ENCODE measurements at regions not wholly inside any gene's neighbourhood (a gene's known extent, or its start where the extent isn't known, plus 50 kb on each side); places are given as distances from the start of the nearest gene placed in this dataset.
"Not testable (repeated sequence)": the region's sequence is repeated elsewhere in the genome, so short reads cannot be mapped to it uniquely, and the experiment has no call there.

- no peak for DNase-seq (ENCODE audit: low read depth, low spot score)
These were observed 285.8 kb upstream of the FAM174A start for GRCh38 chr5:100249211-100249883.

- DNase-seq (ENCODE audit: low read depth, low spot score): no peak
These were observed 302.4 kb upstream of the FAM174A start for GRCh38 chr5:100232736-100233135.

- no peak for DNase-seq (ENCODE audit: low read depth, low spot score)
These were observed 346.4 kb upstream of the FAM174A start for GRCh38 chr5:100188778-100189177.

GRCh38 chr5:100188339-100188738, 346.8 kb upstream of the FAM174A start:
- no peak for DNase-seq (ENCODE audit: low read depth, low spot score)

GRCh38 chr5:100186181-100186580, 349.0 kb upstream of the FAM174A start:
- no peak for DNase-seq (ENCODE audit: low read depth, low spot score)

GRCh38 chr5:100182402-100182801, 352.8 kb upstream of the FAM174A start:
- no peak for DNase-seq (ENCODE audit: low read depth, low spot score)

- DNase-seq (ENCODE audit: low read depth, low spot score): no peak
These were observed 359.8 kb upstream of the FAM174A start for GRCh38 chr5:100175346-100175745.

GRCh38 chr5:100165309-100165708, 369.9 kb upstream of the FAM174A start:
- no peak for DNase-seq (ENCODE audit: low read depth, low spot score)

GRCh38 chr5:100161868-100162267, 373.3 kb upstream of the FAM174A start:
- DNase-seq (ENCODE audit: low read depth, low spot score): peak; percentile 14

GRCh38 chr5:100157066-100157465, 378.1 kb upstream of the FAM174A start:
- DNase-seq (ENCODE audit: low read depth, low spot score): no peak

- no peak for DNase-seq (ENCODE audit: low read depth, low spot score)
These were observed 386.9 kb upstream of the FAM174A start for GRCh38 chr5:100148239-100148638.

- DNase-seq (ENCODE audit: low read depth, low spot score): no peak
These were observed 392.6 kb upstream of the FAM174A start for GRCh38 chr5:100142607-100143006.

GRCh38 chr5:100131161-100131560, 404.0 kb upstream of the FAM174A start:
- peak; percentile 3 for DNase-seq (ENCODE audit: low read depth, low spot score)

- DNase-seq (ENCODE audit: low read depth, low spot score): no peak
These were observed 404.9 kb upstream of the FAM174A start for GRCh38 chr5:100130307-100130706.

- no peak for DNase-seq (ENCODE audit: low read depth, low spot score)
These were observed 415.3 kb upstream of the FAM174A start for GRCh38 chr5:100119903-100120302.

- no peak for DNase-seq (ENCODE audit: low read depth, low spot score)
These were observed 424.7 kb upstream of the FAM174A start for GRCh38 chr5:100110497-100110896.

- no peak for DNase-seq (ENCODE audit: low read depth, low spot score)
These were observed 426.3 kb upstream of the FAM174A start for GRCh38 chr5:100108883-100109282.

GRCh38 chr5:100103592-100104119, 431.5 kb upstream of the FAM174A start:
- DNase-seq (ENCODE audit: low read depth, low spot score): not testable (repeated sequence)

GRCh38 chr5:100101466-100101865, 433.7 kb upstream of the FAM174A start:
- not testable (repeated sequence) for DNase-seq (ENCODE audit: low read depth, low spot score)

GRCh38 chr5:100096328-100096727, 438.8 kb upstream of the FAM174A start:
- not testable (repeated sequence) for DNase-seq (ENCODE audit: low read depth, low spot score)

- peak; percentile 1 for DNase-seq (ENCODE audit: low read depth, low spot score)
These were observed 454.5 kb upstream of the FAM174A start for GRCh38 chr5:100080703-100081102.

GRCh38 chr5:100079163-100079562, 456.0 kb upstream of the FAM174A start:
- DNase-seq (ENCODE audit: low read depth, low spot score): not testable (repeated sequence)

GRCh38 chr5:100066020-100066419, 469.2 kb upstream of the FAM174A start:
- DNase-seq (ENCODE audit: low read depth, low spot score): not testable (repeated sequence)

- DNase-seq (ENCODE audit: low read depth, low spot score): no peak
These were observed 491.7 kb upstream of the FAM174A start for GRCh38 chr5:100043475-100043874.
